HG02885 (cell line): ENCODE measurements at regions not wholly inside any gene's neighbourhood (a gene's known extent, or its start where the extent isn't known, plus 50 kb on each side); places are given as distances from the start of the nearest gene placed in this dataset.
A peak's percentile ranks its signal among the peaks of the same experiment; 100 is the strongest.

ENCODE experiments used
- ATAC-seq: cut with Tn5 transposase; IDR thresholded peaks from one replicate; pipeline ENCODE4 v1.9.1; 2021; ENCODE audit warnings: mild to moderate bottlenecking; ENCODE audit not compliant: unreplicated experiment, poor library complexity

GRCh38 chr12:91618281-91618680 lies 435.7 kb upstream of the DCN start:
- ATAC-seq, result peak; percentile 80

DNA sequence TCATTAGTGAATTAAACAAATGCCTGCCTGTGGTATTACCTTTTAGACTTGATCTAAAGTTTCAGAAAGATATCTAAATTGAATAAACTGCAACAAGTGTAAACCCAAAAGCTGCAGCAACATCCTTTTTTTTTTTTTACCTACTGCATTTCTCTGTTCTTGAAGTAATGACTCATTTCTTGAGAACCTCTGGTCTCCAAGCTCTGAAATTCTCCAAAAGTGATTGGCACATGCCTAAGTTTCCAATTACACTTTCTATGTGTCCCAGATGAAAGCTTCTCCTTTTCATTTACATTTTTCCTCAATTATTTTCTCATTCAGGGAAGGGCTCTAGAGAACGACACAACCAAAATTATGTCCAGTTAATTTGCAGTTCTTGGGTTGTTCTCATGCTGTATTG lies 435.2 kb upstream of the DCN start:
- peak; percentile 70 for ATAC-seq

DNA sequence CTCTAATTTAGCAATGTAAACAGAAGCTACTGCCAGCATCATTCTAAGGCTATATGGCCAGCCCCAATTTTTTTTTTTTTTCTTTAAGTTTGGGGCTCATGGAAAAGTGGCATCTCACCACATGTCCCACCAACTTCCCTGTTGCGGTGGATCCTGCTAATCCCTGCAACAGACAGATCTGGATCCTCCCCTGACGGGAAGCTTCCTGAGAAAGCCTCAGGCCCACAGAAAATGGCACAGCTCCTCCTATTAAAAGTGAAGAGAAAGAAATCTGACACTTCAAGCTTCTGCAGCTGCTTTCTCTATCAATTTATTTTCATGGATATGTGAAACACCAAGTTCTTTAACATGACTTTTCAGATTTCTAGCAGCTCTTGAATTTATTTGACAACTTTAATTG lies 433.8 kb upstream of the DCN start:
- ATAC-seq, result no peak

DNA sequence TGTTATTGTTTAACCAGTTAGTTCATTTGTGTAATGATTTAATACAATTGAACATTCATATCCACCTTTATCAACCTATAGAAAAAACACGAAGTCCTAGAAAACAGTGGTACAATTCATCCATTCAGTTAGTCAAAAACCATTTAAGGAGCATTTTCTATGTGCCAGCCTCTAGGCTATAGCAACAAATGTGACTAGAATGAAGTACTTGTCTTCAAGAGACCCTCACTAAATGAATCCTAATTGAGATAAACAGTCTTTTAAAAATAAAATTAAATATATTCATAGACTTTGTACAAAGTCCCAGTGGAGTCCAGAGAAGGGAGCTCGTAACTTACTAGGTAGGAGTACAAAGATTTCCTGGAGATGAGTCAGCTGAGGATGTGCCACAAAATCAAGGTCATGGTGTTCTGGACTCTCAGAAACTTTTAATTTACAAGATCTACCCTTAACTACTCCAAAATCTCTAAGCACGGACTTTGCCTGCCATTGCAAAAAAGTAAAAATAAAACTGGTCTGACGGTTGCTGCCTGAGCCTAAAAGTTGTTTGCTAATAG lies 430.7 kb upstream of the DCN start:
- ATAC-seq, result no peak

DNA sequence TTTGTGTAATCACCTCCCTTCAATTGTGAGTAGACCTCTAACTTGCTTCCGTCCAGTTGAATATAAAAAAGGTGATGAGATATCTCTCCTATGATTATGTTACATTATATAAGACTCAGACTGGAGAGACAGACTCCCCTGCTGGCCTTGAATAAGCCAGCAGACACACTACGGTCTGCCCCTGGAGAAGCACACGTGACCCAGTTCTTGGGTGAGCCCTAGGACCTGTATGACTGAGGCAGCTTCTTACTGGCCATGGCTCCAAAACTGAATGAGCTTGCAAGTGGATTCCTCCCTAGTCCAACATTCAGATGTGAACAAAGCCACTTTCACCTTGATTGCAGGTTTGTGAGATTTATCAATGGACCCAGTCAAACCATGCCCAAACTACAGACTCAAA lies 427.9 kb upstream of the DCN start:
- ATAC-seq, result no peak

- ATAC-seq, result no peak
These were observed 426.7 kb upstream of the DCN start for GRCh38 chr12:91609283-91609682.

- ATAC-seq, result no peak
These were observed 425.9 kb upstream of the DCN start for GRCh38 chr12:91608542-91608941.

DNA sequence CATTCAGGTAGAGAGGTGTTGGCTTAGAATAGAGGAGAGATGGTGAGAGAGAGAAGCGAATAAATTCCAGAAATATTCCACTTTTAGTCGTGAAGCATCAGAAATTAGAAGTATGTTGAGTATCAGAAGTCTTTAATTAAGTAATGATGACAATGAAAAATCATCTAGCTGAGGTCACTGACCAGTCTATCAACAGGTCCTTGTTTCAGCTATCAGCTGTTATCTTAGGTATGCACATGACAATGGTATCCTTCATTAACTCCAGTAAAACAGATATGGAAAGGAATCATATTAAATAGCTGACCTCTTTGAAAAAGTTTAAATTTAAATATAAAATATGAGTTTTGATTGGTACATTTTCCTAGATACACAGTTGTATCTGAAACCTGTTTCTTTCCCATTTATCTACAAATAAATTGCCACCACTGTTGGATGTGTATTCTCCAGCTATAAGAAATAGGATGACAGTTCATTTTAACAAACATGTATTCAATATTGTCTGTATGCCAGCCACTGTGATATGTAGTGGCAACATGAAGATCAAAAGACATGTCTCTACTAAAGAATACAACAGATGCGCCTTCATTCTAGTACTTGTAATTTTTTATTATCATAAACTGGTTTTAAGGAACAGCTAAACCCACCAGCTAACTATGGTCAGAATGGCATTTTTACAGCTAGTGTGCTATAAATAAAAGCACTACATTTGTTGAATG lies 424.2 kb upstream of the DCN start:
- ATAC-seq, result no peak

DNA sequence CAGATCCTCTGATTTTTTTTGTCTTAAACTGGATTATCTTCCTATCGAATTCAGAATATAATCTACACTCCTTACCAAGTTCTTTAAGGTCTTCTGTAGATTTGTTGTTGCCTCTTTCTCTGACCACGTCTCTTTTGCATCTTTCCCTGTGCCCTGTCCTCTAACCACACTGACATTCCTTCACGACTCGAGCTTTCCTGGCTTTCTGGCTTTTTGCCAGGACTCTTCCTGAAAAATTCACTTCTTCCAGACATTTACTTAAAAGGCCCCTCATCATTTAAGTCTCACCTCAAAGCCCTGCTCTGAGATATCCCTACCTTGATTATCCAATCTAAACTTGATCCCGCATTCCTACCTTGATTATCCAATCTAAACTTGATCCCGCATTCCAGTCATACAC lies 422.3 kb upstream of the DCN start:
- no peak for ATAC-seq

- no peak for ATAC-seq
These were observed 420.4 kb upstream of the DCN start for GRCh38 chr12:91603060-91603459.

GRCh38 chr12:91601054-91601453 lies 418.4 kb upstream of the DCN start:
- no peak for ATAC-seq

DNA sequence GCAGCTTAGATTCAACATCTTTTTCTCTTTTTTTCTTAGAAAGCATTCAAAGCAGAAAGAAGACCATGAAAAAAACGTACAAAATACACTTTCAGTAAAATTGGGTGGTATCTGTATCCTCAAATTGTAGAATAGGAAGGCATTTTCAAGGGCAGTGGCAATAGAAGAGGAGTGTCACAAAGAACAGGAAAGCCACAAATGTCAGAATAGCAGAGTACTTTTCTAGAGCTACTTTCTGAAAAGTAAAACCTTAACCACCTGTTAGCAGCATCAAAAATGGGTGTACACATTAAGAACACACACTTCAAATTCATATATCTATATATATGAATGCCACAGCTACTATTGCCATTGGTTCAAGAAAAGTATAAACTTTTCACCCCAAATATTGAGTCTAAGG lies 412.1 kb upstream of the DCN start:
- ATAC-seq, result no peak

DNA sequence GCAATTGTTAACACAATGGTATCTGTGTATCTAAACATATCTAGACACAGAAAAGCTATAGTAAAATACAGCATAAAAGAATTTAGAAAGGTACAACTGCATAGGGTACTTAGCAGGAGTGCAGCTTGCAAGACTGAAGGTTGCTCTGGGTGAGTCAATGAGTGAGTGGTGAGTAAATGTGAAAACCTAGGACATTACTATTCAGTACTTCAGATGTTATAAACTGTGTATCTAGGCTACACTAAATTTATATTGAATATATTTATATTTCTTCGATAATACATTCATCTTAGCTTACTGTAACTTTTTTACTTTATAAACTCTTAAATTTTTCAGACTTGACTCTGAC lies 409.0 kb upstream of the DCN start:
- ATAC-seq, result no peak

DNA sequence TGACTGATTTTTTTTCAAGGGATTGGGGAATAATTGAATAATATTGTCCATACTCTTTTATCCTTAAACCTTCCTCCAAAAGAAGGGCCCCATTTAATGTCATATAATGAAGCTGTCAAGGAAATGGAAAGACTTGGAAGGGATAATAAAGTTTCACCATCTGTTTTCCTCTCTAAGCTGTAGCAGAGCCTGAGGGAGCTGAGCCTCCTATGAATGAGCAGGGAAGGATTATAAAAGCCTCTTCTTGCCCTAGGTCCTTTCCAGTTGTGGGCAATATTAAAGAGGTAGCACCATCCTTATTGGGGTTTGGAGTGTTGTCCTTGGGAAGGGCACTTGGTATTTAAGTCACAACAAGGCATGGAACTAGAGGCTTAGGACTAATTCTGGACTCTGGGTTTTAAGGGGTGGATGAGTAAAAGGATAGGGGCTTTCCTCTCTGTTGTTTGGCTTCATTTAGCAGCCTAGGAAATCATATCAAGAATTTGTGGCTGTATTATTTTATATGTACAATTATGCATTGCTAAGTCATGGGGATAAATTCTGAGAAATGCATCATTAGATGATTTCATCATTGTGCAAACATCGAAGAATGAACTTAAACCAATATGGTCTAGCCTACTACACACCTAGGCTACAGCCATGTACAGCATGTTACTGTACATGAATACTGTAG lies 408.5 kb upstream of the DCN start:
- no peak for ATAC-seq

- ATAC-seq, result peak; percentile 62
These were observed 406.3 kb upstream of the DCN start for GRCh38 chr12:91588874-91589454.

- no peak for ATAC-seq
These were observed 403.4 kb upstream of the DCN start for GRCh38 chr12:91586015-91586414.

DNA sequence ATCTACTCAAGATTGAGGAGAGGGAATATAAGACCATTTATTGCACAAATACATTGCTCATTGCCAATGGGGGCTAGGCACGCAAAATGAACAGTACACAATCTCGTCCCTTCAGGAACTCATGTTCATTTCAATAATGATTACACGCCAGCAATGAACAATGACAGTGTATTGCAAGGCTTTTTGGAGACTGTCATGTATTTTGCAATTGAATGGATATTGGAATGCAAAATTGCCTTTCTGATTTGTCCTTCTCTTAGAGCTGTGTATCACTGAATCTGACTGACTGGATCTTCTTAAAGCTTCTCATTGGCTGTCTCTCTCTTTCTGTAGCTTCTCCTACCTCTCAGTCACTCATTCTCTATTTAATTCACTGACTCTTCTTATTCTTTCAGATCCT lies 400.2 kb upstream of the DCN start:
- ATAC-seq, result no peak

DNA sequence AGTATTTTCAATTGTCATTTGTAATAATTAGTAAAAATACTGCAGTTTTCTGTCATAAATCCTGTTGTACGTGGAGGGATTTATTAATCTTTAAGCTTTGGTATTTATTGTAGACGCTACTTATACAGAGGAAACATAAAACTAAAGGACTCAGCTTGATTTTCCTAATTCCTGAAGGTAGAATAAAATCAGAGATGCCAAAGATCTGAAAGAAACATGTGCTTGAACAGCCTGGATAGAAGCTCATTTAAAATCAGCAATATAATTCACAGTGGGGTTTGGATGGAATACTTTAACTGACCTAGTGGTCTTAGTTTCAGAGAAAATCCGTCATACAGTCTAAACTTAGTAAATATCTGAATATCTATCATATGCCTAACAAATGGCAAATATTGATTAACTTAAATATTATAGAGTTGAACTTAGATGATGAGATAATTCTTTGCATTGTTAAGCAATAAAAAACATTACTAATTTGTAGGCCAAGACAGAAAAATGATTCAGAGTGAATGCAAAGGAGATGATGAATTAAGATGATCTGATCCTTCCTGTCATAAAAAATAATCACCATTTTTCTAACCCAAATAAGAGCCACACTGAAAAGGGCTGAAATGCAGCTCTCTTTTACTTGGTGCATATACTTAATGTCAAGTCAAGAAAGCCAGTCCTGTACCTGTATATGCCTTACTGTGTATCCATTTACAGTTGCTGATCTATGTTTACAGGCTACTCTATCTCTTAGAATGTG lies 397.1 kb upstream of the DCN start:
- ATAC-seq, result no peak

- ATAC-seq, result peak; percentile 78
These were observed 395.2 kb upstream of the DCN start for GRCh38 chr12:91577586-91578539.

DNA sequence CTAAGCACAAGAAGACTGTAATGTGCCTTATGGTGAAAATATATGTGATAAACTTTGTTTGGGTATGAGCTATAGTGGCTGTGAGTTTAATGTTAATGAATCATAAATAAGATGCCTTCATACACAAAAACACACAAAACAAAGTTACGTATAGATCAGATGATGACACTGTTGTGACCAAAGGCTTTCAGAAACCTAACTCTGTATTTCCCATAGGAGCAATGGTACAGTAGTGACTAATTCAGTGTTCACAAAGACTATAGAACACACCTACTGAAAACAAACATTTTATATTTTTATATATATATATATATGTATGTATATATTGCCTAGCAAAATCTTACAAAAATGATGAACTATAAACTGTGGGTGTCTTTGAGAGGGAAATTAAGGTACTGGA lies 393.8 kb upstream of the DCN start:
- no peak for ATAC-seq
